NCI-H2107 (cell line): ENCODE measurements at regions not wholly inside any gene's neighbourhood (a gene's known extent, or its start where the extent isn't known, plus 50 kb on each side); places are given as distances from the start of the nearest gene placed in this dataset.

Source experiments
- DNase-seq: peaks from one replicate; lab custom pipeline; 2025; lab: John Stamatoyannopoulos, UW

DNA sequence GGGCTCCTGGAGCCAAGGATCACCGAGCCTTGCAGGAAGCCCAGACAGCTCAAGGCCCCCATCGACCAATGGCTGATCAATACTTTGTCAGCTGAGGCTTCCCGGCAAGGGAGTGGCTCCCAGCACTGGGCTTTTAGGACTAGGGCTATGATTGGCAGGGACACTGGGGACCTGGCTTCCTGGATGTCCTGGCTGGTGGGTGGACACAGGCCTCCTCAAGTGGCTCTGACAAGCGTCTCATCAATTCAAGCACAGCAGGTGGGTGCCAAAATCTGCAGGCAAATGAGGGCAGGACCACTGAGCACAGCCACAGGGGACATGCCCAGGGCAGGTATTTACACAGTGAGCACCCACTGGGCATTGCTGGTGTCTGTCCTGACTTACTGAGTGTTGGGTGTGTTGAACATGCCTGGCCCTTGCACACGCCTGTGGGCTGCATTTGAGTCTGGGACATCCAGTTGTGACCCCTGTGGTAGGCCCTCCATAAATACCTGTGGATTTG lies 420.1 kb upstream of the SULF2 start:
- DNase-seq, result no peak

DNA sequence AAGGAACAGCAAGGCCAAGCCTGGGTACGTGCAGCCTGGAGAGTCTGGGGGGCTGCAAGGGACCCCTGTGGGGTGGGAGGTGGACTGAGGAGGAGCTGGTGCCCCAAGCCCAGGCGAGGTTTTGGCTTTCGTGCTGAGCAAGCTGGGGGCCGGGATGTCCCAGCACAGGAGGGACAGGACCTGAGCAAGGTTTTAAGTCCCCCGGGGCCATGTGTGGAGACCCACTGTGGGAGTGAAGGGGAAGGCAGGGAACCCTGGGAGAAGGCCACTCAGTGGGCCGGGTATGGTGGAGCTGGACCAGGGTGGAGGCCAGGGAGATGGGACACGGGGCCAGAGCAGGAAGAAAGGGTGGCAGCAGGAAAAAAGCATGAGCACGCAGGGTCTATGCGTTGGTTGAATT lies 419.2 kb upstream of the SULF2 start:
- no peak for DNase-seq

DNA sequence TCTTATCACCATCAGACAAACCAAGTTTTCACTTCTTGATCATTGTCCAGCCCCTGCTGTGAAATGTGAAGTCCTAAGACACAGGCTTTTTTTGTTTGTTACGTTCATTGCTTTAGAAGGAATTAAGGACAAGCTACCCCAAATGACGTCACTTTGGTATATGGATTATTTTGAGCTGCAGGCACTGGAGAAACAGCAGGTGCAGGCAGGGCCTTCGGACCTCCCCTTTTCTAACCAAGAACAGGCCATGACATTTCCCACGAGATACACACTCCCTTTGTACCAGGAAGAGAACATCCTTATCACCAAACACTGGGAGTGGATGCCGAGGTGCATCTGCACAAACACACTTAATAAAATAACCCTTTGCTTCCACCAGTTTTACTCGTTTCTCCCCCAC lies 418.0 kb upstream of the SULF2 start:
- DNase-seq, result no peak

DNA sequence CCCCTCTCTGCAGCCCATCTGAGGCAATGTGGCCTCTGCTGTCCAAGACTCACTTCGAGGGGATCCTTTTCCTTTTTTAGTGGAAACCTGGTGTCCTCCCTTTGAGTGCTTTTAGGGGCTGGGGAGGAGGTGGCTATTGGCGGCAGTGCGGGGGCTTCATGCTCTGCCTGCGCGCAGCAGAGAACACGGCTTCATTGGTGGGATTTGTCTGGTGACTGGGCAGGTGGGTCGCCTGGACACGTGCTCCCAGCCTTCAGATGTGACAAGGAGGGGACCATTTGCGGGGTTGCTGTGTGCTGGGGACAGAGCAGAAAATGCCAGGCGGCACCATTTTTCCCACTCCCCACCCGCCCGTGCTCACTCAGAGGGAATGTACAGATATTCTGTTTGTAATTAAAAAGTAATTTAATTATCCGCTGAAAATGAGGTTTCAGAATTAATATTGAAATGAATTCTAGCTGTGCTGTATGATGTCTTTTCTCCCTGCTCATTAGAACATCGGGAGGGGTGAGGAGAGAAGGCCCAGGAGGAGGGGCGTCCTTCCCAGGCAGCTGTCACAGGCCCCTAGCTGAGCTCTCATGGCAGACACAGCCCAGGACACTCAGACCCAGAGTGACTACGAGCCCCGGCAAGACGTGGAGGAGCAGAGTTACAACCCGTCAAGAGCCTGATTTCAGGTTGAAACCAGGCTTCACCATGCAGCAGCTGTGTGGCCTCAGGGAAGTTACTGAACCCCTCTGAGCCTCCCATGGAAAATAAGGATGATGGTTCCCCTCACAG lies 417.2 kb upstream of the SULF2 start:
- no peak for DNase-seq

DNA sequence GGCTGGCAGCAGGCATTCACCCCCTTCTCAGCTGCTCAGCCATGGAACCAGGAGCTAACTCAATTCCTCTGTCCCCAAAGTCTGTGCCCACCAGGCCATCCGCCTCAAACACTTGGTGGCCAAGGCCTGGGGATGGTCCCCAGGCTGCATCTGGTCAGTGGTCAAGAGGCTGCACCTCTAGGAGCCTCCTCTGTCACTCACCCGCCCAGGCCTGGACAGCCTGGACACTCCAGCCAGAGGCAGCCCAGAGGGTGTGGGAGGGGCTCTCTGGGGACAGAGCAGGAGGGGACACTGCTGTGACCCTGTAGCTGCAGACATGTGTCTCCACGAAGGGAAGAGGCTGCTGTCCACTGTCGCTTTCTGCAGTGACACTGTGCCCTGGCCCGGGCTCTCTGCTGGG lies 416.6 kb upstream of the SULF2 start:
- DNase-seq, result no peak

DNA sequence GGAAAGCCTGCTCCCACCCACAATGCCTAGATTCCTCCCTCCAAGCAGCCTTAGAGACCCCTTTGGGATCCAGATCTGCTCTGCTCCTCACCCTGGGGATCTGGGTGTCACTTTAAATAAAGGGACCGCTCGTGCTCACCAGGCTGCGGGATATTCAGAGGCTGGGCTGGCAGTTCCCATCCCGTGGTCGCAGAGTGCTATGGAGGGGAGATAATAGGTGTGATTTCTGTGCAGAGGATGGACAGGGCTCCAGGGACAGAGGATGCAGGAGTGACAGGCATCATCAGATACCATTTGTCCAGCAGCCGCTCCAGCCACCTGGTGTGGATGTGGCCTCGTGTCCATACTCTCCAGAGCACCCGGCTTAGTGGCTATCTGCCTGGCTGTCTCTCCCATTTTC lies 415.9 kb upstream of the SULF2 start:
- no peak for DNase-seq

DNA sequence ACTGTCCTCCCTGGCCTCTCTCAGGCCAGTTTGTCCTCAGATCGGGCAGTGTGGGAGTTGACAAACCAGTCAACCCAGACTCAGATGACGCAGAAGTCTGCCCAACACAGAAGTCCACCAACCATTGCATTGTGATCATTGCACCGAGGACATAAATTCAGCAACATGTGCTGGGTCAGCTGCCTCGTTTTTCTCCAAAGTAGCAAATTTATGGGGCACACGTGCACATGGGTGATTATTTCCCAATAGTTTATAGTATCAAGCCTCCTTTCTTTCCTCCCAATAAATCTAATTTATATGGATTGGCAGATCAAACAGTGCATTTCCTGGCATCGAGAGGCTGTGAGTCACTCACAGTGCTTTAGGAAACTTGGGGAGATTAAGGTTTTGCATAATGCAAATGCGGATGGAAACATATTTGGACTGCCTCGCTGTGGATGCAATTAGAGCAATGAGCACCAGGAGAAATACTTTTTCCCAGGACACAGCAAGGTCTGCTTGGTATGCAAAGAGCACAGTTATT lies 413.7 kb upstream of the SULF2 start:
- DNase-seq, result no peak

DNA sequence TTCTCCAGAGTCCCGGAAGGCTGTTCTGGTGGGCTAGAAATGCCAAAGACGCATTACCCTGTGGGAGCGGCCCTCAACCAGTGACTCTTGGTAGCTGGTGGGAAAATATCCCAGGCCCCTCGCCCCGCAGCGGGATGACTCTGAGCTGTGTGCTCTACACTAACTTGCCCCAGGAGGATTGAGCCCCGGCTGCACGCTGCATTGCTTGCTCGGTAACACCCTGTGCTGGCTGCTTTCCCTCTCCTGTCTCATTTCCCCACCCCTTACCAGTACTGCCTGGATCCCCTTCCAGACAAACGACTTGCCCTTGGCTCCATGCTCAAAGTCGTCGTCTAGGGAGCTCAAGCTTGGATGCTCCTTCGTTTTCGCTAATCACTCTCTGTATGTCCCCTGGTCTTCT lies 411.8 kb upstream of the SULF2 start:
- no peak for DNase-seq

DNA sequence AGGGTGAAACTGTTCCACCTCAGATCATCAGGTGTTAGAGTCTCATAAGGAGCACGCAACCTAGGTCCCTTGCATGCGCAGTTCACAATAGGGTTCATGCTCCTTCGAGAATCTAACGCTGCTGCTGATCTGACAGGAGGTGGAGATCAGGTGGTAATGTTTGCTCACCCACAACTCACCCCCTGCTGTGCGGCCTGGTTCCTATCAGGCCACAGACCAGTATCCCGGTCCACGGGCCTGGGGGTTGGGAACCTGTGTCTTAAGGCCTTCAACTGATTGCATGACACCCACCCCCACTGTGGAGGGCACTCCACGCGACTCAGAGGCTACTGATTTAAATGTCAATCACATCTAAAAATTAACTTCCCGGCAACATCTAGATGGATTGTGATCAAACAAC lies 411.2 kb upstream of the SULF2 start:
- DNase-seq, result no peak

DNA sequence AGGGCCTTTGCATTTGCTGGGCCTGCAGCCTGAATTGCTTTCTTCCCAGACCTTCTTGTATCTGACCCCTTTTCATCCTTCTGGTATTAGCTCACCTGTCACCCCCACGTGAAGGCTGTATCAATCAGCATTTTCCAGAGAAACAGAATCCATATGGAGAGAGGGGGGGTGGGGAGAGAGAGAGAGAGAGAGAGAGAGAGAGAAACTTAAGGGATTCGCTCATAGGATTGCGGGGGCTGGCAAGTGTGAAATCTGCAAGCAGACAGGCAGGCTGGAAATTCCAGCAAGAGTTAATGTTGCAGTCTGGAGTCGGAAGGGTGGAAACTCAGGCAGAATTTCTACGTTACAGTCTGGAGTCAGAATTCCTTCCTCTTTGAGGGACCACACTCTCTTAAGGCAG lies 410.7 kb upstream of the SULF2 start:
- DNase-seq, result no peak

DNA sequence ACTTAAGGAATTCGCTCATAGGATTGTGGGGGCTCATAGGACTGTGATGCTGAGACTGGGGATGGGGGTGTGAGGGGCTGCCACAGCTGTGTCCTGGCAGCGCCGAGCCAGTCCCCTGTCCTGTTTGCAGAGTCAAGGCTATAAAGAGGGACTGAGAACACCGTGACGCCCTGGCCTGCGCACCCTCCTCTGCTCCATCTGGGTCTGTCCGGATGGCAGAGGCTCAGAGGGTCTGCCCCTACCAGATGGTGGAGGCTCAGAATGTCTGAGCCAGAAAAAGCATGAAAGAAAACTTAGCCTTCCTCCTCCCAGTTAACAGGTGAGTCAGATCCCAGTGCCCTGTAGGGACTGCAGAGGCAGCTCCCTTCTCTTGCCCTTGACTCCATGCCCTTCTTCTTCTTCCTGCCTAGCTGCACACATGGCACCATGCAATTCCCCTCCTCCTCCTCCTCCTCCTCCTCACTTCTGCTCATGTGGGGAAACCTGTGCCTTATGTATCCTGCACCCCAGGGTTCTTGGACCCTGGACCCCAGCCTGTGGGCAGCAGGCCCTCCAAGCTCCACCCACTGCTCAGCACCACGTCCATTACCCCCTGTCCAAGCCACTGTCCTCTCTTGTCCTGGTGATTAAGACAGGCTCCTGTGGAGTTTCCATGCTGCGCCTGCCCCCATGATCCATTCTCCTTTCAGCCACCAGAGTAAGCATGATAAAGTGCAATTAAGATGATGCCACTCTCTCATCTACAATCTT lies 410.0 kb upstream of the SULF2 start:
- no peak for DNase-seq

DNA sequence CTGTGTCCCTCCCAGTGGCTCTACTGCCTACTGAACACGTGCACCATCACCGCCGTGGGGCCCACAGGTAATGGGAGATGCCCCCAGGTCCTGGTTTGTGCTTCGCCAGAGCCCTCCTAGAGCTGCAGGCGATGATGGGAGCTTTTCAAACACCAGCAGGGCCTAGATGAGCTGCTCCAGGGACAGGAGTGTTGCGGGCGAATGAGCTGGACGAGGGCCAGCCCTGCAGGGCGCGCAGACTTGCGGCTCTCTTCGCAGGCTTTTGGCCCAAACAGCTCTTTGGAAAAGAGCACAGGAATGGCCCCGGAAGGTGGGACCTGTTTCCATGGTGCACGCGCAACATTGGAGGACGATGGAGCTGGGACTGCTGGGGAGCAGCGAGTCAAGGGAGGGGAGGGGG lies 409.3 kb upstream of the SULF2 start:
- DNase-seq, result no peak

DNA sequence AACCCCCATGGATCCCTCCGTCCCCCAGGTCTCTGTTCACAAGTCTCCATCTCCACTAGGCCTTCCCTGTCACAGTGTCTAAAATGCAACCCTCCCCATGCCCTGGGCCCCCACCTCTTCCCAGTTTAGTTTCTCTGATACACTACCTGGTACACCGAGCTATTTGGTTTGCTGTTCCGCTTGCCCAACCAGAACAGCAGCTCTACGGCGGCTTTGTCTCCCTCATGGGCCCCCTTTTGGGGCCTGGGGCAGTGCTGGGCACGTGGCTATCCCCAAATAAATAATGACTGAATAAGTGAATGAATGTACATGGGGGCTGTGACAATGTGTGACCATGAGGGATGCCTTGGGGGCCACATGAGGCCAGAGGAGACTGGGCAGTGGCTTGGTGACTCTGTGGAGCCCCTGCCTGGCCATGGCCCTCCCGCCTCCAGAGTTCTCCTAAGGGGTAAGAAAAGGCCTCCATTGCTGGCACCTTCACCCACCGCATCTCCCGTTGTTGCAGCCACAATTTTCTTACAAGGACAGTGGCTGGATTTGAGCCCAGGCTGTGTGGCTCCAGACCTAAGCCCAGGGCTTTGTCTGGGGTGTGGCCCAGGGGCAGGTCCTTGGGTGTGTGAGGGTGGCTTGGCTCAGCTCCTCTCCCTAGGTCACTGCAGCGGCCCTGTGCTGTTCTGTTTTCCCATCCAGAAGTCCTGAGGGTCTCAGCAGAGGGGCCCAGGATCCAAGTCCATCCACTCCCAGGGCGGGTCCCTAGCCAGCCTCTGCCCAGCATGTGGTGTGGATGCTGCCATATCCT lies 408.5 kb upstream of the SULF2 start:
- no peak for DNase-seq

DNA sequence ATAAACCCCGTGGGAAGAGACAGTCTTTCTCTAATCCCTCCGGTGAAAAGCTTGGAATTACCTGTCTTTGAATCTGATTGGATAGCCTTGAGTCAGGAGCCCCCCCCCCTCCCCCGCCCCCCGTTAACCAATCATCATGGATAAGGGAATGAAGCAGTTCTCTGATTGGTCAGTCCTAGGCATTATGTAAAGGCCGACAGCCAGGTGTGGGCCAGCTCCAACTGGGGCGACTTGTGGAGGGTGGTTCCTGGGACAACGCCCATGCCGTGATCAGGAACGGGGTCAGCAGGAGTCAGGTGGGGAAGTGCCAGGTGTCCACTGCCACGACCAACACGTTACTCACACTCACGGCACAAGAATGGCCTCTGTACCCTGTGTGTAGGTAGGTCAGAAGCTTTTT lies 406.8 kb upstream of the SULF2 start:
- DNase-seq, result no peak

DNA sequence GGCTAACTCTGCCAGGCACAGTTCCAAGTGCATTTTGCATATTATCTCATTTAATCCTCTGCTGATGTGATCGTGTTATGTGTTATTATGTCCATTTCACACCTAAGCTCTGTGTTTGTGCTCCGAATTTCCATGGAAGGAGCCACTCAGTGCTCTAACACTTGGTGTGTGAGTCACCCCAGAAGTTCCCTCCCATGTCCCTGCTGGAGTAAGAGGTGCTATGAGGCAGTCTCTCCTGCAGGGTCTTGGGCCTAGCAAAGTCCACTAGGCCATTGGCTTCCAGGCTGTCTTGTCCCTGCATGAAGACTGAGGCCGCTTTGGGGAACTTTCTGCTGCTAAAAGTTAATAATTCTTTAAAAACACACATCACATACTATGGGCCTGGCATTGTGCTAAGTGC lies 405.9 kb upstream of the SULF2 start:
- DNase-seq, result no peak

DNA sequence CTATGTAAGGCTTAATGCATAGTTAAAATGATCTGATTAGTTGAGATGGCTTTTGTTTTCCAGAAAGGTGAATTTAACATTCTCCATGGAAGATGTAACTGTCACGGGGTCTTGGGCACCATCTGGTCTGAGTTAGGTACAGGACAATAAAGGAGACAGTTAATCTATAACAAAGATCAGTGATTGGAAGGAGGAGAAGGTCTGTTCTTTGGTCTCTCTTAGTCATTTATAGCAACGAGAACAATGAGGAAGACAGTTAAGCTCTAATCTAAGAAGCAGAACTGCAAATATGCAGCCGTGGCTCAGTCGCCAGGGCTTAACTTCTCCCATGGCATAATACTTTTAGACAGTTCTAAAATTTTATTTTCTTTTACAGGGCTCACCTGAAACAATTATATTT lies 405.5 kb upstream of the SULF2 start:
- DNase-seq, result no peak

DNA sequence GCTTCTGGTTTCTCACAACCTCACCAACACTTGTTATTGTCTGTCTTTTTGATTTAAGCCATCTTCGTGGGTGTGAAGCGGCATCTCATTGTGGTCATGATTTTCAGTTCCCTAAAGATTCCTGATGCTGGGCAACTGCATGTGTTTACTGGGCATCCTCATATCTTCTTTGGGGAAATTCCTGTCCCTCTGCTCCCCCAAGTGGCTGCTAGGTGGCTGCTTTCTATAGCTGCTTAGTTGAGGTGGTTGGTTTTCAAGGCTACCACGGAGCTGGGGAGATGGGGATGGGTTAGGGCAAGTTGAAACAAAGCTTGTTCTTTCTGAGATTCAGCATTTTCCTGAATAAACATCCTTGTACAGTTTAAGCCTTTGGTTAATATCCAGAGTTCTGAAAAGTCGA lies 403.9 kb upstream of the SULF2 start:
- DNase-seq, result no peak

DNA sequence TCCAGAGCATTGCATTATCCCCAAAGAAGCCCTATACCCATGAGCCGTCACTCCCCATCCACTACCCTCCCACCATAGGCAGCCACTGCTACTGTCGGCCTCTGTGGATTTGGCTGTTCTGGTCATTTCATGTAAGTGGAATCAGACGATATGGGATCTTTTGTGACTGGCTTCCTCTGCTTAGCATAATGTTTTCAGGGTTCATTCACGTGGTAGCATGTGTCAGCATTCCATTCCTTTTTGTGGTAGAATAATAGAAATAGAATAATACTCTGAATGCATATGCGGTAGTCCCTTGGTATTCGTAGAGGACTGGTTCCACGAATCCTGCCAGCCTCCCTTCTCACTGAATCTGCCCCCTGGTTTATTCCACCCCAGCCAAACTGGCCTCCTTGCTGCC lies 402.6 kb upstream of the SULF2 start:
- no peak for DNase-seq

DNA sequence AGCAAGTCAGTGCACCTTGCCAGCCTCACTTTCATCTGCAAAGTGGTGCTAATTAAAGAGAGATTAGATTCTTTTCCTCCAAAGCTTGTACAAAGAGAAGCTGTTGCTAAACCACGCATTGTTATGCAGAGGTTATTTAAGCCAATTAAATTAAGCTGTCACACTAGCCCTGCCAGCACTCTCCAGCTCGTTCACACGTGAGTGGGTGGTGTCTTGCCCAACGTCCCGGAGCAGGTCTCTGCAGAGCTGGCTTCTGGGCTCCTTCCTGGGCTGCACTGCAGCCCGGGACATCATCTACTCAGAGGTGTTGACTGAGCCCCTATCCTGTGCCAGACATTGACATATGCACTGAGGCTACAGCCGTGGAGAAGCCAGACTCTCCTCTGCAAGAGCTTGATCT lies 401.6 kb upstream of the SULF2 start:
- DNase-seq, result no peak

DNA sequence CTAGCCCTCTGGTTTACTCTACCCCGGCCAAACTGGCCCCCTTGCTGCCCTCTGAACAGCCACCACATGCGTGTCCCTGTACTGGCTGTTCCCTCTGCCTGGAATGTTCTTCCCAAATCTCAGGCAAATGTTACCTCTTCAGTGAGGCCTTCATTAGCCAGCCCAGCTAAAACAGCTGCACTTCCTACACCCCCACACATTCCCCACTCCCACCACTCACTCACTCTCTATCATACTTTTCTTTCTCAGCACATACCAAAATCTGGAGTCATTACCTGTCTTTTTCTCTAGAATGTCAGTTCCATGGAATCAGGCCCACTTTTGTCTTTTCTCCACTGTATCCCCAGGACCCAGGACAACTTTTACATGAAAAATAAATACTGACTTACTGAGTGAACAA lies 401.2 kb upstream of the SULF2 start:
- DNase-seq, result no peak

DNA sequence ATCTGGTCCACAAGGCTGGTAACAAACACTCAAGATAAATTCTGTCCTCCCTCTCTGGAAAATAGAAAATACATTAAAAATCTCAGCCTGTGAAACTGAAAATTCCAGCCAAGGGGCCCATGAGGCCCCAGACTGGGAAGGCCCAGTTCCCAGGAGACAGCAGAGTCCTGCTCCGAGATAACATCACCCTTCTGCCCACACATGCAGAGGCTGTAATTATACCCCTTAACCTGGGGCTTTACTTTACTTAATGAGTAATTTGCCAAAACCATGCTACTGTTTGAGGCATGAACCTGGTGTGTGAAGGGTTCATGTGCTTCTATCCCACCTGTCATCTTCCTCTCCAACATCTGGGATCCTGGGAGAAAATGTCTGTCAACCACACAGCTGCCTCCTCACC lies 398.9 kb upstream of the SULF2 start:
- no peak for DNase-seq

DNA sequence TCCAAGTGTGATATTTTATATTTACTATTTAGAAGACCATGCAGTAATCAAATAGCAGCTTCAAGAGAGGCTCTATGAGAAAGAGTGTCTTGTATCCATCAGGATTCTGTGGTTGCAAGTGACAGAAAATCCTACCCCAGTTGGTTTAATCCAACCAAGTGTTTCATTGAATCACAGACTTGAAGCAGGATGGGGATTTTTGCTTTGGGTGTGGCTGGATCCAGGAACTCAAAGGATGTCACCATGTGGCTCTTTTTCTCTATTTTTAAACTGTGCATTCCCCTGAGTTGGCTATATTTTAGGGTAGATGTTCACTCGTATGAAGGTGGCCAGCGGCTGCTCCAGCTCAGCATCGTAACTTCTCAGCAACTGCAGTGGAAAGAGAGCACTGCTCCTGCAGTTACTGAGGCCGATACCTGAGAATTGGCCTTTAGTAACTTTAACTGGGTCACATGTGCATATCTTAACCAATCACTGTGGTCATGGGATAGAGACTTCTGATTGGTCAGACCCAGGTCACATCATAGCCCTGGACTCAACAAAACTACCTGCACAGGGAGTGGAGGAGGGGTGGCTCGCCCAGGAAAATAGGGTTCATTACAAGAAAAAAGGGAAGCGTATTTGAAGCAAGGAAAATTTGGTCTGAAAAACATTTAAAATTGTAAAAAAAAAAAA lies 396.1 kb upstream of the SULF2 start:
- DNase-seq, result no peak
